A549 (cell line): ENCODE measurements at regions not wholly inside any gene's neighbourhood (a gene's known extent, or its start where the extent isn't known, plus 50 kb on each side); places are given as distances from the start of the nearest gene placed in this dataset.

Experiments used
- ATAC-seq, 2 experiments: fragments of 200-7000 bp in 1 of 2; fragments of >200 bp in 1 of 2; cut with Nextera tagmentation in 1 of 2; cut with Tn5 transposase in 1 of 2; 3 replicates each; pipeline versions ENCODE4 v1.8.0 to v1.9.1; 2018 to 2020; ENCODE audit warnings: mild to moderate bottlenecking in 1 of 2, moderate library complexity in 1 of 2
- CTCF ChIA-PET: fragments of 300-600 bp; sonication (Branson Sonifier 250); formaldehyde crosslinking; extraction: SDS; loops from one replicate; lab custom pipeline; 2021; ENCODE audit warnings: antibody characterized with exemption, inconsistent platforms; lab: Yijun Ruan, JAX
- POLR2A ChIA-PET: fragments of 350-600 bp; formaldehyde crosslinking; extraction: SDS; loops from one replicate; lab custom pipeline; 2021; ENCODE audit warnings: antibody characterized with exemption, inconsistent platforms; lab: Yijun Ruan, JAX
- DNase-seq, 2 experiments: peaks; one replicate each; pipeline versions ENCODE4 v3.0.0 to v3.0.0-alpha.2; 2011 to 2016; ENCODE audit warnings: low read depth in 1 of 2, low spot score in 1 of 2
- FAIRE-seq: peaks from 2 replicates; lab custom pipeline; 2011; peaks lifted over from hg19 to GRCh38; lab: Jason Lieb, UNC
- H3K27ac ChIP-seq, 2 experiments: fragments of >200 bp; sonication (Bioruptor Twin); formaldehyde crosslinking; 3 replicates each; pipeline ENCODE4 v1.5.1; 2016 to 2017
- H3K4me1 ChIP-seq: fragments of >200 bp; sonication (Bioruptor Twin); formaldehyde crosslinking; 3 replicates; pipeline ENCODE4 v1.6.1; 2016
- H3K4me2 ChIP-seq: fragments of >200 bp; sonication (Bioruptor Twin); formaldehyde crosslinking; 3 replicates; pipeline ENCODE4 v1.6.1; 2016
- H3K4me3 ChIP-seq: fragments of >200 bp; sonication (Bioruptor Twin); formaldehyde crosslinking; 3 replicates; pipeline ENCODE4 v1.5.1; 2016
- H3K9me3 ChIP-seq: fragments of >200 bp; sonication (Bioruptor Twin); formaldehyde crosslinking; 3 replicates; pipeline ENCODE4 v1.6.1; 2016
- BHLHE40 ChIP-seq: IDR thresholded peaks from 2 replicates; pipeline ENCODE4 v1.6.1; 2012; ENCODE audit warnings: low read depth, low read length, inconsistent platforms
- CBX2 ChIP-seq: fragments of 200-600 bp; sonication (generic); IDR thresholded peaks from 2 replicates; pipeline ENCODE4 v1.6.1; 2016; ENCODE audit warnings: low read depth, mild to moderate bottlenecking, borderline replicate concordance
- CBX8 ChIP-seq: fragments of 200-600 bp; sonication (generic); IDR thresholded peaks from 2 replicates; pipeline ENCODE4 v1.6.1; 2016
- CEBPB ChIP-seq, 2 experiments: fragments of >200 bp in 1 of 2; sonication (Bioruptor Twin) in 1 of 2; formaldehyde crosslinking in 1 of 2; IDR thresholded peaks; 2 replicates each; pipeline ENCODE4 v1.6.1; 2012 to 2016
- E2F6 ChIP-seq: IDR thresholded peaks from 2 replicates; pipeline ENCODE4 v1.6.1; 2012; ENCODE audit warnings: low read depth, borderline replicate concordance
- EHF ChIP-seq: fragments of 250-450 bp; sonication (Bioruptor Pico); IDR thresholded peaks from 2 replicates; pipeline ENCODE4 v1.5.0; 2020; ENCODE audit warnings: mild to moderate bottlenecking
- EHMT2 ChIP-seq: fragments of 200-600 bp; sonication (generic); IDR thresholded peaks from 2 replicates; pipeline ENCODE4 v1.6.1; 2016; ENCODE audit warnings: antibody characterized with exemption, low read depth, mild to moderate bottlenecking, moderate library complexity
- EP300 ChIP-seq, 2 experiments: fragments of >200 bp; sonication (Bioruptor Twin); formaldehyde crosslinking; IDR thresholded peaks; 2 replicates in 1 of 2; 3 replicates in 1 of 2; pipeline ENCODE4 v1.6.1; 2016 to 2017
- ESRRA ChIP-seq: fragments of 150-350 bp; IDR thresholded peaks from 2 replicates; pipeline ENCODE4 v1.6.1; 2014; ENCODE audit warnings: mild to moderate bottlenecking, low read length, borderline replicate concordance
- FOSB ChIP-seq: fragments of 250-450 bp; sonication (Bioruptor Pico); IDR thresholded peaks from 2 replicates; pipeline ENCODE4 v1.5.0; 2020; ENCODE audit warnings: mild to moderate bottlenecking, moderate library complexity
- FOSL2 ChIP-seq, 2 experiments: fragments of 450-650 bp in 1 of 2; fragments of >200 bp in 1 of 2; sonication (Bioruptor Twin) in 1 of 2; formaldehyde crosslinking; IDR thresholded peaks; 2 replicates each; pipeline versions ENCODE4 v1.5.0 to v1.6.1; 2016 to 2020; ENCODE audit warnings: mild to moderate bottlenecking in 1 of 2, moderate library complexity in 1 of 2
- FOXS1 ChIP-seq: fragments of 250-450 bp; sonication (Bioruptor Pico); IDR thresholded peaks from 2 replicates; pipeline ENCODE4 v1.5.0; 2020; ENCODE audit warnings: mild to moderate bottlenecking, moderate library complexity
- GATA3 ChIP-seq: IDR thresholded peaks from 2 replicates; pipeline ENCODE4 v1.6.1; 2012; ENCODE audit warnings: borderline replicate concordance
- HDAC2 ChIP-seq: fragments of 200-600 bp; sonication (generic); IDR thresholded peaks from 2 replicates; pipeline ENCODE4 v1.6.1; 2016
- HEYL ChIP-seq: fragments of 250-450 bp; sonication (Bioruptor Pico); IDR thresholded peaks from 2 replicates; pipeline ENCODE4 v1.8.0; 2021; ENCODE audit warnings: mild to moderate bottlenecking, moderate library complexity
- HMGXB4 ChIP-seq: fragments of 250-450 bp; sonication (Bioruptor Pico); IDR thresholded peaks from 2 replicates; pipeline ENCODE4 v1.5.0; 2021; ENCODE audit warnings: mild to moderate bottlenecking, moderate library complexity, borderline replicate concordance
- HOXA7 ChIP-seq: fragments of 250-450 bp; sonication (Bioruptor Pico); IDR thresholded peaks from 2 replicates; pipeline ENCODE4 v1.5.0; 2020; ENCODE audit warnings: mild to moderate bottlenecking, moderate library complexity
- JUNB ChIP-seq: fragments of >200 bp; sonication (Bioruptor Twin); formaldehyde crosslinking; IDR thresholded peaks from 2 replicates; pipeline ENCODE4 v1.6.1; 2016
- KDM1A ChIP-seq: fragments of 200-600 bp; sonication (generic); IDR thresholded peaks from 2 replicates; pipeline ENCODE4 v1.6.1; 2016; ENCODE audit warnings: low read depth, mild to moderate bottlenecking
- MAFK ChIP-seq: fragments of 450-650 bp; IDR thresholded peaks from 2 replicates; pipeline ENCODE4 v1.6.1; 2014; ENCODE audit not compliant: partially characterized antibody
- MAZ ChIP-seq: fragments of 150-350 bp; IDR thresholded peaks from 2 replicates; pipeline ENCODE4 v1.6.1; 2014; ENCODE audit warnings: antibody characterized with exemption, low read depth, low read length, borderline replicate concordance
- NFE2L2 ChIP-seq: fragments of 150-350 bp; conservative IDR thresholded peaks from 2 replicates; pipeline ENCODE4 v1.6.1; 2014; ENCODE audit warnings: low read length
- NPAS2 ChIP-seq: fragments of 250-450 bp; sonication (Bioruptor Pico); IDR thresholded peaks from 2 replicates; pipeline ENCODE4 v1.8.0; 2022; ENCODE audit warnings: mild to moderate bottlenecking, moderate library complexity, borderline replicate concordance
- RAD21 ChIP-seq, 2 experiments: fragments of >200 bp in 1 of 2; sonication (Bioruptor Twin) in 1 of 2; formaldehyde crosslinking in 1 of 2; IDR thresholded peaks in 1 of 2; conservative IDR thresholded peaks in 1 of 2; 2 replicates in 1 of 2; 3 replicates in 1 of 2; pipeline ENCODE4 v1.6.1; 2012 to 2018; ENCODE audit warnings: inconsistent platforms in 1 of 2
- RARB ChIP-seq: fragments of 250-450 bp; sonication (Bioruptor Pico); IDR thresholded peaks from 2 replicates; pipeline ENCODE4 v1.8.0; 2021; ENCODE audit warnings: mild to moderate bottlenecking, moderate library complexity
- SMC3 ChIP-seq: fragments of >200 bp; sonication (Bioruptor Twin); formaldehyde crosslinking; IDR thresholded peaks from 3 replicates; pipeline ENCODE4 v1.6.1; 2018; ENCODE audit warnings: inconsistent platforms
- TFCP2L1 ChIP-seq: fragments of 250-450 bp; sonication (Bioruptor Pico); IDR thresholded peaks from 2 replicates; pipeline ENCODE4 v1.5.0; 2021; ENCODE audit warnings: mild to moderate bottlenecking
- ZC3H11A ChIP-seq: fragments of 450-650 bp; IDR thresholded peaks from 2 replicates; pipeline ENCODE4 v1.6.1; 2014; ENCODE audit warnings: antibody characterized with exemption, mild to moderate bottlenecking
- ZFP36 ChIP-seq: fragments of 450-650 bp; IDR thresholded peaks from 2 replicates; pipeline ENCODE4 v1.6.1; 2014; ENCODE audit warnings: borderline replicate concordance; ENCODE audit not compliant: partially characterized antibody
- ZSCAN20 ChIP-seq: fragments of 250-450 bp; sonication (Bioruptor Pico); IDR thresholded peaks from 2 replicates; pipeline ENCODE4 v1.8.0; 2022; ENCODE audit warnings: mild to moderate bottlenecking, moderate library complexity
- WGBS: methylation state at CpG from one replicate; pipeline ENCODE4 v1.1.6; 2017; ENCODE audit errors: missing lambda C conversion rate; 5-methylcytosine and 5-hydroxymethylcytosine counted together
- TF ChIP-seq, protein P1 (sequence below): IDR thresholded peaks from 2 replicates; pipeline ENCODE4 v1.6.1; 2012
- TF ChIP-seq, protein P2 (sequence below): fragments of >200 bp; sonication (Bioruptor Twin); formaldehyde crosslinking; IDR thresholded peaks from 3 replicates; pipeline ENCODE4 v1.5.1; 2016
- TF ChIP-seq, protein P3 (sequence below): IDR thresholded peaks from 2 replicates; pipeline ENCODE4 v1.6.1; 2012

- ChIA-PET POLR2A (no interaction called here), CTCF (interaction anchor here (1.0 to 1.6 kb wide), 2 partner anchors 13 to 28 kb away, joined by 3 read pairs; no protein-coding TSS in a partner anchor)
- FAIRE-seq (no peak), ATAC-seq (no peak), DNase-seq (no peak)
- no peak overlapping the region for H3K4me3 ChIP-seq
- H3K4me2 ChIP-seq: no peak overlapping the region; the same call in 2 of the 3 replicates
- TF ChIP-seq ZSCAN20 (CRISPR knock-in tag) (no peak), HMGXB4 (CRISPR knock-in tag) (no peak), ZFP36 (no peak), ZC3H11A (no peak), CBX2 (no peak), EP300 (IDR thresholded peaks at IDR 0.05) (no peak), RAD21 (conservative IDR thresholded peaks at IDR 0.05 in 1 of 2, IDR thresholded peaks at IDR 0.05 in 1 of 2) (no peak), FOSL2 (IDR thresholded peaks at IDR 0.05) (no peak), FOSL2 (CRISPR knock-in tag; IDR thresholded peaks at IDR 0.05) (no peak), NFE2L2 (no peak), CEBPB (IDR thresholded peaks at IDR 0.05) (no peak), HEYL (CRISPR knock-in tag) (no peak), FOXS1 (CRISPR knock-in tag) (no peak), ESRRA (no peak), TFCP2L1 (CRISPR knock-in tag) (no peak), EHF (CRISPR knock-in tag) (no peak), KDM1A (no peak)
- TF ChIP-seq, protein P1, sequence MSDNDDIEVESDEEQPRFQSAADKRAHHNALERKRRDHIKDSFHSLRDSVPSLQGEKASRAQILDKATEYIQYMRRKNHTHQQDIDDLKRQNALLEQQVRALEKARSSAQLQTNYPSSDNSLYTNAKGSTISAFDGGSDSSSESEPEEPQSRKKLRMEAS: no peak
- H3K9me3 ChIP-seq: no peaks in the 10 kb centered on the region
- H3K4me1 ChIP-seq: peaks cover 22% of the 10 kb centered on the region
- no peak overlapping the region; a peak in 1 of 6 replicates for H3K27ac ChIP-seq
These were observed 125.1 kb downstream of the PMAIP1 start for GRCh38 chr18:60024857-60025256.

GRCh38 chr18:60024345-60024744, 124.5 kb downstream of the PMAIP1 start:
- no peaks in the 10 kb centered on the region for H3K9me3 ChIP-seq
- WGBS: 85% methylated on average over 3 of the region's 3 CpGs
- POLR2A ChIA-PET: no interaction called here
- CTCF ChIA-PET: interaction anchor here (1.0 kb wide), 1 partner anchor 14 kb away, joined by 3 read pairs; no protein-coding TSS in a partner anchor
- ATAC-seq: no peak
- H3K27ac ChIP-seq: no peak overlapping the region
- no peak for FAIRE-seq
- H3K4me2 ChIP-seq: no peak overlapping the region; the same call in 2 of the 3 replicates
- peaks cover 27% of the 10 kb centered on the region for H3K4me1 ChIP-seq
- H3K4me3 ChIP-seq: no peak overlapping the region
- DNase-seq: no peak
- TF ChIP-seq NPAS2 (CRISPR knock-in tag) (no peak), HMGXB4 (CRISPR knock-in tag) (no peak), JUNB (no peak), ZFP36 (no peak), RARB (no peak), E2F6 (no peak), CBX8 (no peak), HDAC2 (no peak), MAFK (no peak), HOXA7 (no peak), FOSB (CRISPR knock-in tag) (no peak), MAZ (no peak), EP300 (IDR thresholded peaks at IDR 0.05) (no peak), SMC3 (no peak), EHMT2 (no peak), GATA3 (no peak), BHLHE40 (no peak)
- TF ChIP-seq, protein P2, sequence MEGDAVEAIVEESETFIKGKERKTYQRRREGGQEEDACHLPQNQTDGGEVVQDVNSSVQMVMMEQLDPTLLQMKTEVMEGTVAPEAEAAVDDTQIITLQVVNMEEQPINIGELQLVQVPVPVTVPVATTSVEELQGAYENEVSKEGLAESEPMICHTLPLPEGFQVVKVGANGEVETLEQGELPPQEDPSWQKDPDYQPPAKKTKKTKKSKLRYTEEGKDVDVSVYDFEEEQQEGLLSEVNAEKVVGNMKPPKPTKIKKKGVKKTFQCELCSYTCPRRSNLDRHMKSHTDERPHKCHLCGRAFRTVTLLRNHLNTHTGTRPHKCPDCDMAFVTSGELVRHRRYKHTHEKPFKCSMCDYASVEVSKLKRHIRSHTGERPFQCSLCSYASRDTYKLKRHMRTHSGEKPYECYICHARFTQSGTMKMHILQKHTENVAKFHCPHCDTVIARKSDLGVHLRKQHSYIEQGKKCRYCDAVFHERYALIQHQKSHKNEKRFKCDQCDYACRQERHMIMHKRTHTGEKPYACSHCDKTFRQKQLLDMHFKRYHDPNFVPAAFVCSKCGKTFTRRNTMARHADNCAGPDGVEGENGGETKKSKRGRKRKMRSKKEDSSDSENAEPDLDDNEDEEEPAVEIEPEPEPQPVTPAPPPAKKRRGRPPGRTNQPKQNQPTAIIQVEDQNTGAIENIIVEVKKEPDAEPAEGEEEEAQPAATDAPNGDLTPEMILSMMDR: no peak
- TF ChIP-seq, protein P3, sequence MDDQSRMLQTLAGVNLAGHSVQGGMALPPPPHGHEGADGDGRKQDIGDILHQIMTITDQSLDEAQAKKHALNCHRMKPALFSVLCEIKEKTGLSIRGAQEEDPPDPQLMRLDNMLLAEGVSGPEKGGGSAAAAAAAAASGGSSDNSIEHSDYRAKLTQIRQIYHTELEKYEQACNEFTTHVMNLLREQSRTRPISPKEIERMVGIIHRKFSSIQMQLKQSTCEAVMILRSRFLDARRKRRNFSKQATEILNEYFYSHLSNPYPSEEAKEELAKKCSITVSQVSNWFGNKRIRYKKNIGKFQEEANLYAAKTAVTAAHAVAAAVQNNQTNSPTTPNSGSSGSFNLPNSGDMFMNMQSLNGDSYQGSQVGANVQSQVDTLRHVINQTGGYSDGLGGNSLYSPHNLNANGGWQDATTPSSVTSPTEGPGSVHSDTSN: no peak
